GM12865 (cell line): ENCODE measurements at regions not wholly inside any gene's neighbourhood (a gene's known extent, or its start where the extent isn't known, plus 50 kb on each side); places are given as distances from the start of the nearest gene placed in this dataset.

Experiments used
- DNase-seq: peaks from one replicate; pipeline ENCODE4 v3.0.0; 2010; ENCODE audit warnings: low read depth
- H3K4me3 ChIP-seq: 2 replicates; pipeline ENCODE4 v1.5.1; 2011; ENCODE audit warnings: mild to moderate bottlenecking, low read depth, low read length, control low read depth
- TF ChIP-seq, protein P1 (sequence below): IDR thresholded peaks from 2 replicates; pipeline ENCODE4 v1.5.1; 2011; ENCODE audit warnings: low read length, control low read depth, low read depth, inconsistent platforms; ENCODE audit not compliant: insufficient read depth; ENCODE audit errors: missing control alignments

GRCh38 chr2:17311106-17311619 lies 207.1 kb downstream of the RAD51AP2 start:
- no peak overlapping the region for H3K4me3 ChIP-seq
- TF ChIP-seq, protein P1, sequence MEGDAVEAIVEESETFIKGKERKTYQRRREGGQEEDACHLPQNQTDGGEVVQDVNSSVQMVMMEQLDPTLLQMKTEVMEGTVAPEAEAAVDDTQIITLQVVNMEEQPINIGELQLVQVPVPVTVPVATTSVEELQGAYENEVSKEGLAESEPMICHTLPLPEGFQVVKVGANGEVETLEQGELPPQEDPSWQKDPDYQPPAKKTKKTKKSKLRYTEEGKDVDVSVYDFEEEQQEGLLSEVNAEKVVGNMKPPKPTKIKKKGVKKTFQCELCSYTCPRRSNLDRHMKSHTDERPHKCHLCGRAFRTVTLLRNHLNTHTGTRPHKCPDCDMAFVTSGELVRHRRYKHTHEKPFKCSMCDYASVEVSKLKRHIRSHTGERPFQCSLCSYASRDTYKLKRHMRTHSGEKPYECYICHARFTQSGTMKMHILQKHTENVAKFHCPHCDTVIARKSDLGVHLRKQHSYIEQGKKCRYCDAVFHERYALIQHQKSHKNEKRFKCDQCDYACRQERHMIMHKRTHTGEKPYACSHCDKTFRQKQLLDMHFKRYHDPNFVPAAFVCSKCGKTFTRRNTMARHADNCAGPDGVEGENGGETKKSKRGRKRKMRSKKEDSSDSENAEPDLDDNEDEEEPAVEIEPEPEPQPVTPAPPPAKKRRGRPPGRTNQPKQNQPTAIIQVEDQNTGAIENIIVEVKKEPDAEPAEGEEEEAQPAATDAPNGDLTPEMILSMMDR, result no peak
- DNase-seq, result no peak

DNA sequence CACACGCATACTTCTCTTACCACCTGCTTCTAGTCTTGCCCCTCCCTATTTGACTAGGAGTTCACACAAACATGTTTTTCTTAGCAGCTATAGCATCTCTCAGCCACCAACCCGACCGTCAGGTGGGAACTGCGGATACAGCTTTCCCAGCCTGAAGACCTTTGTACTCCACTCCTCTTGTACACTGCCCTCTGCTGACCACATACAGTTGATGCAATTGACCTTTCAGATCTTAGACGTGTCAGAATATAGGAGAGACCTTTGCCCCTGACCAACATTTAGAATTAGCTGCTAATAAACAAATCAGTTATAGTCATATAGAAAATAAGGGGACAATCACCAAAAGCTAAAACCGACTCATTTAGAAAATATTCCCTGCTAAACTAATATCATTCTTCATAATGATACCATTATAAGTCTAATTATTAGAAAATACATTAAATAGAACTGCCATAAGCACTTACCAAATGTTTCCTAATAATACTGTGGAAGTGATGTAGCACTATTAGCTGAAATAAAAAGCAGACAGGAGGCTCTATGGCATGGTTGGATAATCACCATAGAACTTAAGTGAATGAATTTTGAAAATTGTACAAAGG lies 208.4 kb downstream of the RAD51AP2 start:
- TF ChIP-seq, protein P1, result peak; percentile 77
- peak; percentile 68 for DNase-seq
- no peak overlapping the region for H3K4me3 ChIP-seq

DNA sequence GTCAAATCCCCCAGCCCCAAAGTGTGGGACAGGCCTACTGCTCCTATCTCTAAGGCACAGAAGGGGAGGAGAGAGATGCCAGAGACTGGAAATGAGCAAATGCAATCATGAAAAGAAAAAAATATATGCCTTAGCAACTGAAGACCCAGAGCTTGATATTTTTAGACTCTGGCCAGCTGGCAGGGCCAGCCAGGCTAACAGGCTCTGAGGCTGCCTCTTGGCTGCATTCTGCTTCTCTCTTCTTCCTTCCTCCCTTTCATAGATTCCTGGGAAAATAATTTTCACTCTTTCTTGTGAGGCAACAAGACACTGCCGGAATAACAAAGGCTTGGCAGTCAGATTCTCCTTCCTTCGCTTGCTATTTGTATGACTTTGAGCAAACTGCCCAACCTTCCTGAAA lies 209.1 kb downstream of the RAD51AP2 start:
- TF ChIP-seq, protein P1, result no peak
- no peak overlapping the region for H3K4me3 ChIP-seq
- no peak for DNase-seq

DNA sequence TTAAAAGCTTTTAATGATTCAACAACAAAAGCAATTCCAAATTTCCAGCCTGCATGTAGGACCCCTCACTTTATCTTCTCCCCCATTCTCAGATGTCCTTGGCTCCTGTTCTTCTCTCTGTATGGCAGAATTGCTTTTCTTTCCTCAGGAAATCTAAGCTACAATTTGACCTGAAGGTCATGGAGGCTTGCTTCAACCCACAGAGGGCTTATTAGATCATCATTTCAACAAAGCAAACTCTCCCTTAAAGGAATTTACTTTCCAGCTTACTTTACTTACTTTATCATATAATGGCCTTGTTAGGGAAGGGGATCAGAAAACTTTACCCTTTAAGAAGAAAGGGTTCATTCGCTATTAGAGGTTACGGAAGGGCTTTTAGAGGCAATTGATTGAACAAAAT lies 211.5 kb downstream of the RAD51AP2 start:
- H3K4me3 ChIP-seq, result no peak overlapping the region
- TF ChIP-seq, protein P1, result no peak
- DNase-seq, result no peak

DNA sequence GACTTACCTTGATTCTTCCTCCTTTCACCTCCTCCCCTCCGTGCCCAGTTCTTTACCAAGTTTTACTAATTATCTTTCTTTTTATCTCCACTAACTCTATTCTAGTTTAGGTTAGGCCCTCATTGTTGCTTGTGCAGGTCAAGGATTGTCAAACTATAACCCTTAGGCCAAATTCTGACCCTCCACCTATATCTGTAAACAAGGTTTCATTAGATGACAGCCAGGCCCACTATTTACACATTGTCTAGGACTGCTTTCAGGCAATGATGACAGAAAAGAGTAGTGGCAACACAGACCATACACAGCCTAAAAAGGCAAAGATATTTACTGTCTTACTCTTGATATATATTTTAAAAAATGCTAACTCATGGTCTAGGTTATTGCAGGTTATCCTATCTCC lies 212.0 kb downstream of the RAD51AP2 start:
- DNase-seq, result no peak
- TF ChIP-seq, protein P1, result no peak
- no peak overlapping the region for H3K4me3 ChIP-seq

DNA sequence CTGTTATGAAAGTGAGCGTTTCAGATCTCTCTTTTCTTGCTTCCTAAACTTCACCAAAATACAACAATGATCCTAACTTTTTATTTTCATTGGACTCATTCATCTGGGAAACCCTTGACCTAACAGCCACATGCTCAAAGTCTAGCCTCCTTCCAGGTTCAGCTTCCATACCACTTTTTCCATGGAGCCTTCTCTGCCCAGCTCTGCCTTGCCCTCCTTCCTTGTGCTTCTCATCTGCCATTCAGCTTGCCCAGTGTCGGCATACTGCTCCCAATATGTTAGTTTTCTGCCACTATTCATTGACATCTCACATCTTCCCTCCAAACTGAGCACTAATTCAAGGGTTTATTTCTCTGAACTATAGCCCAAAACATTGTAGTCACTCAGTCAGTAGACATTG lies 214.7 kb downstream of the RAD51AP2 start:
- TF ChIP-seq, protein P1, result no peak
- no peak for DNase-seq
- no peak overlapping the region for H3K4me3 ChIP-seq

GRCh38 chr2:17303054-17303453 lies 215.2 kb downstream of the RAD51AP2 start:
- DNase-seq, result peak; percentile 5
- H3K4me3 ChIP-seq, result no peak overlapping the region
- TF ChIP-seq, protein P1, result no peak
